Fibroblast of lung (primary cell): ENCODE measurements at regions not wholly inside any gene's neighbourhood (a gene's known extent, or its start where the extent isn't known, plus 50 kb on each side); places are given as distances from the start of the nearest gene placed in this dataset.

Experiments used
- CTCF ChIP-seq, 2 donors: IDR thresholded peaks in 1 of 2; conservative IDR thresholded peaks in 1 of 2; 1 replicate in 1 of 2; 2 replicates in 1 of 2; pipeline ENCODE4 v1.5.1; 2011 to 2012; ENCODE audit warnings: low read length in 2 of 2, control low read depth in 1 of 2, inconsistent platforms in 1 of 2, low read depth in 1 of 2, mild to moderate bottlenecking in 1 of 2
- EZH2 ChIP-seq: IDR thresholded peaks from 2 replicates; pipeline ENCODE4 v1.5.1; 2012; ENCODE audit warnings: low read length, control low read depth, mild to moderate bottlenecking; ENCODE audit errors: missing control alignments

GRCh38 chr15:39459548-39459947 is 121.3 kb upstream of the THBS1 start:
- TF ChIP-seq EZH2 (no peak), CTCF (conservative IDR thresholded peaks at IDR 0.05 in 1 of 2, IDR thresholded peaks at IDR 0.05 in 1 of 2; ENCODE audit: low read depth in 1 of 2, low read length in 2 of 2) (no peak)
